Heart left ventricle (tissue), 13 donors: ENCODE measurements at regions not wholly inside any gene's neighbourhood (a gene's known extent, or its start where the extent isn't known, plus 50 kb on each side); places are given as distances from the start of the nearest gene placed in this dataset.
"Not testable (repeated sequence)": the region's sequence is repeated elsewhere in the genome, so short reads cannot be mapped to it uniquely, and the experiment has no call there.

Experiments used
- CTCF ChIP-seq, 12 donors: fragments of 200-600 bp; sonication (generic) in 4 of 12; IDR thresholded peaks; one replicate each; pipeline versions ENCODE4 v1.5.0 to v1.8.0; 2018 to 2022; ENCODE audit warnings: antibody characterized with exemption in 12 of 12, mild to moderate bottlenecking in 5 of 12
- POLR2A ChIP-seq, 2 donors: fragments of 450-650 bp; IDR thresholded peaks; one replicate each; pipeline ENCODE4 v1.6.1; 2017; ENCODE audit warnings: antibody characterized with exemption in 2 of 2, mild to moderate bottlenecking in 2 of 2, moderate library complexity in 2 of 2
- donor health status: ischemic (EF 13 %, LVEDD 7.1; RV severe dilation, severe dysfunction).
- donor health status: DM: no; HTN: yes; CAD: no.
- donor health status: DM: no; HTN: no; CAD: no.
- donor health status: ischemic (EF 25% LVEDD 6.9; RV normal size, moderate dysfunction).
- donor health status: ischemic (EF 25% LVEDD 5.7; RV mildly dilated, moderate dysfunction).
- donor health status: ischemic (EF 35%, LVEDD 5.7; RV mildly dilated, moderate dysfunction).
- donor health status: nonischemic (EF 11% LVEDD 7.7; RV severe dilation, severe dysfunction).
- donor health status: DM: yes; HTN: yes; CAD: no.
- donor health status: PGD.
- donor health status: ischemic (EF 29% LVEDD 5.4; RV normal size, mild dysfunction).
- donor health status: nonischemic (EF 23%, LVEDD 6.1; RV moderate dilation, normal function).

GRCh38 chr22:15880926-15881325 lies 191.1 kb downstream of the POTEH start:
- not testable (repeated sequence) for TF ChIP-seq CTCF, POLR2A (IDR thresholded peaks at IDR 0.05)
